ENCODE measurements at regions not wholly inside any gene's neighbourhood (a gene's known extent, or its start where the extent isn't known, plus 50 kb on each side); places are given as distances from the start of the nearest gene placed in this dataset.

DNA sequence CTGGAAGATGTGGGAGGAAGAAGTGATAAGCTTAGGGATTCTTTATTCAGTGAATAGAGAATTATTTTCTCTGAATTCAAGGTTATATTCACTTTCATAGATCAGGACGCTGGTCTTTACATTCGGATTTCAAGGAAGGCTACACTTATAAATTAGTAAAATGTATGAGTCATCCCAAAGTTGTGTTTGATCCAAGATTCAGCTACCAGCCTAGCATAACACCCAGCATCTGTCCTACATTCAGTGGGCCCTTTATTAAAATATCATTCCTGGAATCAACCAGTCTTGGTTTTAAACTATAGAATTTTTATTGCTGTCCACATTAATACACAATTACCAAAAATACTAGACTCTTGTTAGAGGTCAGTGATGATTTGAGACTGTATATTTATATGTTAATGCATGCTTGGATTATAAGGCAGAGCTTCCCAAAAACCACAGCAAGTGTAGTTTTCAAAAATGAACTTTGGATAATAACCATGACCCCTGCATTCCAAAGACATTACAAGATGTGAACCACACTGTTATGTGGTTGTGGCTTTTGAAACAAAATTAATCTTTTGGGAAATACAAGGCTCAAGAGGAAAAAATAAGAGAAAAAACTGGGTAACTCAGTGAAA, 210.7 kb upstream of the CNR1 start:
- H2AFZ ChIP-seq, result no peak overlapping the region
- H3K9me2 ChIP-seq (ENCODE audit: insufficient read depth), result no peaks in the 10 kb centered on the region
- no peak for DNase-seq
- no peaks in the 10 kb centered on the region for H3K79me2 ChIP-seq (ENCODE audit: low read depth)
- H3F3A ChIP-seq (ENCODE audit: insufficient read depth, low read depth), result no peaks in the 10 kb centered on the region
- intact Hi-C loops (cut with micrococcal nuclease; ENCODE audit: unreplicated experiment), result no loop called here
- ChIA-PET POLR2A (ENCODE audit: unreplicated experiment) (no interaction called here), CTCF (no interaction called here)
- no peaks in the 10 kb centered on the region for H3K9me3 ChIP-seq (ENCODE audit: insufficient read depth, low read depth)
- no peaks in the 10 kb centered on the region for H3K27me3 ChIP-seq (ENCODE audit: insufficient read depth, low read depth)
- no peak overlapping the region for H3K27ac ChIP-seq
- no peaks in the 10 kb centered on the region for H3K36me3 ChIP-seq (ENCODE audit: low read depth)
- H3K4me3 ChIP-seq, result no peak overlapping the region
- TF ChIP-seq, protein P1, sequence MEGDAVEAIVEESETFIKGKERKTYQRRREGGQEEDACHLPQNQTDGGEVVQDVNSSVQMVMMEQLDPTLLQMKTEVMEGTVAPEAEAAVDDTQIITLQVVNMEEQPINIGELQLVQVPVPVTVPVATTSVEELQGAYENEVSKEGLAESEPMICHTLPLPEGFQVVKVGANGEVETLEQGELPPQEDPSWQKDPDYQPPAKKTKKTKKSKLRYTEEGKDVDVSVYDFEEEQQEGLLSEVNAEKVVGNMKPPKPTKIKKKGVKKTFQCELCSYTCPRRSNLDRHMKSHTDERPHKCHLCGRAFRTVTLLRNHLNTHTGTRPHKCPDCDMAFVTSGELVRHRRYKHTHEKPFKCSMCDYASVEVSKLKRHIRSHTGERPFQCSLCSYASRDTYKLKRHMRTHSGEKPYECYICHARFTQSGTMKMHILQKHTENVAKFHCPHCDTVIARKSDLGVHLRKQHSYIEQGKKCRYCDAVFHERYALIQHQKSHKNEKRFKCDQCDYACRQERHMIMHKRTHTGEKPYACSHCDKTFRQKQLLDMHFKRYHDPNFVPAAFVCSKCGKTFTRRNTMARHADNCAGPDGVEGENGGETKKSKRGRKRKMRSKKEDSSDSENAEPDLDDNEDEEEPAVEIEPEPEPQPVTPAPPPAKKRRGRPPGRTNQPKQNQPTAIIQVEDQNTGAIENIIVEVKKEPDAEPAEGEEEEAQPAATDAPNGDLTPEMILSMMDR (conservative IDR thresholded peaks at IDR 0.05), result no peak
- TF ChIP-seq EZH2 (IDR thresholded peaks at IDR 0.05; ENCODE audit: low read depth), result no peak
- H3K4me1 ChIP-seq (replicated peaks; ENCODE audit: insufficient read depth), result no peaks in the 10 kb centered on the region
- no peaks in the 10 kb centered on the region for H4K20me1 ChIP-seq (ENCODE audit: insufficient read depth)
- no peak overlapping the region for H3K4me2 ChIP-seq
- no TSS peak for BruUV-seq (replicated peaks)

DNA sequence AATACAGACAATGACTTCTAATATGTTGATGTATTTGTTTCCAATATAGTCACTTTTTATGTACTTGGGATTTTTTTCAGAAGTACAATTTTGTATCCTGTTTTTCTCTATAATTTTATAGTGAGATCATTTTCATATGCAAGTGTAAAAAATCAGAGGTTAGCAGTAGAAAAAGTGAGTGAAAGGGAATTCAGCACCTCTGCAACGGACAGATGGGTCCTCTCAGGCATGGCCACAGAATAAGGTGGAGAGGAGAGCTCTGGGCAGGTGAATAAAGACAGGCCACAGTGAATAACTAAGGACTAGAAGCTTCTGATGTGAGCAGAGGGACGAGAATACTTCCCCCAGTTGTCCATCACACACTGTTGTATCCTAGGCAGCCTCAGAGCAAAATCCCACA, 210.1 kb upstream of the CNR1 start:
- Histone ChIP-seq H3K27ac (no peak overlapping the region), H3K4me2 (no peak overlapping the region), H3K4me3 (no peak overlapping the region), H3K9me2 (ENCODE audit: insufficient read depth) (no peaks in the 10 kb centered on the region), H3K9me3 (ENCODE audit: insufficient read depth, low read depth) (no peaks in the 10 kb centered on the region), H3K36me3 (ENCODE audit: low read depth) (no peaks in the 10 kb centered on the region), H3K79me2 (ENCODE audit: low read depth) (no peaks in the 10 kb centered on the region), H2AFZ (no peak overlapping the region), H3K27me3 (ENCODE audit: insufficient read depth, low read depth) (no peaks in the 10 kb centered on the region), H4K20me1 (ENCODE audit: insufficient read depth) (no peaks in the 10 kb centered on the region), H3K4me1 (replicated peaks; ENCODE audit: insufficient read depth) (no peaks in the 10 kb centered on the region), H3F3A (ENCODE audit: insufficient read depth, low read depth) (no peaks in the 10 kb centered on the region)
- POLR2A ChIA-PET (ENCODE audit: unreplicated experiment), result no interaction called here
- intact Hi-C loops (cut with micrococcal nuclease; ENCODE audit: unreplicated experiment), result no loop called here
- BruUV-seq (replicated peaks), result no TSS peak
- CTCF ChIA-PET, result no interaction called here
- TF ChIP-seq EZH2 (IDR thresholded peaks at IDR 0.05; ENCODE audit: low read depth), result no peak
- TF ChIP-seq, protein P1 (conservative IDR thresholded peaks at IDR 0.05), result no peak
- no peak for DNase-seq

DNA sequence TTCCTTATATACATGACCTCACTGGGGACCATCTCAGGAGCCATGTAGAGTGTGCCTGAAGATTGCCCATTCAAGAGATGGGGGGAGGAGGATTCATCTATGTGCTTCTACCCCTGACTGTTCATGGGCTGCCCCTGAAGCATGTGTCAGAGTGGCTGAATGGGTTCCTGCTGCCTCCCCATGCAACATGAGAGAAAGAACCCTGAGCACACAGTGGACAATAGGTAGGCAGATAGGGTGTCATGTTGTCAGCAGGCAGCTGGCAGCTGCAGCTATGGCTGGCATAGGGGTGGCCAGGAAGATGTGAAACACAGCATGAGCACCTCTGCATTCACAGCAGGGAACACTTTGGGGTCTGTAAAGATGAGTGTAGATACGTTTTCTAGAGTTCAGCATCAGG, 208.4 kb upstream of the CNR1 start:
- H3F3A ChIP-seq (ENCODE audit: insufficient read depth, low read depth), result no peaks in the 10 kb centered on the region
- no TSS peak for BruUV-seq (replicated peaks)
- no peaks in the 10 kb centered on the region for H3K36me3 ChIP-seq (ENCODE audit: low read depth)
- intact Hi-C loops (cut with micrococcal nuclease; ENCODE audit: unreplicated experiment), result no loop called here
- ChIA-PET CTCF (no interaction called here), POLR2A (ENCODE audit: unreplicated experiment) (no interaction called here)
- H3K4me2 ChIP-seq, result no peak overlapping the region
- no peaks in the 10 kb centered on the region for H3K4me1 ChIP-seq (replicated peaks; ENCODE audit: insufficient read depth)
- no peaks in the 10 kb centered on the region for H3K79me2 ChIP-seq (ENCODE audit: low read depth)
- H3K27ac ChIP-seq, result no peak overlapping the region
- H2AFZ ChIP-seq, result no peak overlapping the region
- H3K9me3 ChIP-seq (ENCODE audit: insufficient read depth, low read depth), result no peaks in the 10 kb centered on the region
- no peaks in the 10 kb centered on the region for H4K20me1 ChIP-seq (ENCODE audit: insufficient read depth)
- H3K27me3 ChIP-seq (ENCODE audit: insufficient read depth, low read depth), result no peaks in the 10 kb centered on the region
- H3K9me2 ChIP-seq (ENCODE audit: insufficient read depth), result no peaks in the 10 kb centered on the region
- no peak overlapping the region for H3K4me3 ChIP-seq
- TF ChIP-seq EZH2 (IDR thresholded peaks at IDR 0.05; ENCODE audit: low read depth), result no peak
- TF ChIP-seq, protein P1 (conservative IDR thresholded peaks at IDR 0.05), result no peak
- DNase-seq, result no peak
